ENCODE measurements at regions not wholly inside any gene's neighbourhood (a gene's known extent, or its start where the extent isn't known, plus 50 kb on each side); places are given as distances from the start of the nearest gene placed in this dataset.

DNA sequence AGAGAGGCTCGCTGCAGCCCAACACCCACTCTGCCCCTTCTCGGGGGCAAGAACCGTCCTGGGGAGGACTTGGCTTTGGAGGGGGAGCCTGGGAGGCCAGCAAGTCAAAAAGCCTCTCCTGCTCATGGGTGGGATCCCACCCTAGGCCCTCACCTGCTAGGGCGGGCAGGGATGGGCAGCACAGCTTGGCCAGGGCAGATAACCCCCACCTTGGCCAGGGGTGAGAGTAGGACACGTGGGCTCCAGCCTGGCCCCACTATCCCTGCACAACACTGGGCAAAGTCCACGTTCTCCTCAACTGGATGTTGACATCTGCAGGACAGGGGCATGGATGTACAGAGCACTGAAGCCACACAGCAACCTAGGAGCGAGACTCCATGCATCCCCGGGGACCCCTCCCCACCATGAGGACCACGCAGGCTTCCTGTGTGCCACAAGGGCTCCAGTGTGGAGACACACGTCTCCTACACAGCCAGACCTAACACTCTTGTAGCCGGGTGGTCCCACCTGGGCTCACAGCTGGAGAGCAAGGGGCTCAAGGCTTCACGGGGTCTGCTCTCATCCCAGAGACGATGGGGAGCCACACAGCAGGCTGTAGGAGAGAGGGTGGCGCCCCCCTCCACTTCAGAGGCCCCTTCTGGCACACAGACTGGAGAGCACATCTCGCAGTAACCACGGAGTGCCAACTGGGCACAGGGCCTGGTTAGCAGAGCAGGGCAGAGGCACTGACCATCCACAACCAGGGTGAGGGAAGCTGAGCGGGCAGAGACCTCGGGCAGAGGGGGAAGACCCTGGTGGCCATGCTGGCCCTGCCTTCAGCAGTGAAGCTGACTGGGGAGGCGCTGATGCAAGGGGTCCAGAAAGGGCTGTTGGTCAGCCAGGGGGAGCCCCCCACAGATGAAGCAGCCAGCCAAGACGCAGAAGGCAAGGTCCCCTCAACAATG lies 171.1 kb downstream of the CRYBB2 start:
- TF ChIP-seq POLR2A (IDR thresholded peaks at IDR 0.05; ENCODE audit: low read depth, low read length) (no peak), POLR2AphosphoS5 (IDR thresholded peaks at IDR 0.05; ENCODE audit: low read depth, low read length) (no peak), TAF1 (IDR thresholded peaks at IDR 0.05; ENCODE audit: borderline replicate concordance, low read depth, low read length) (no peak)
